GM12891 (cell line): ENCODE measurements at regions not wholly inside any gene's neighbourhood (a gene's known extent, or its start where the extent isn't known, plus 50 kb on each side); places are given as distances from the start of the nearest gene placed in this dataset.

Experiments
- POLR2A ChIP-seq: IDR thresholded peaks from 2 replicates; pipeline ENCODE4 v1.6.1; 2011; ENCODE audit warnings: low read depth, low read length, control low read depth
- POLR2AphosphoS5 ChIP-seq: IDR thresholded peaks from 2 replicates; pipeline ENCODE4 v1.6.1; 2011; ENCODE audit warnings: low read depth, low read length, control low read depth
- TAF1 ChIP-seq: IDR thresholded peaks from 2 replicates; pipeline ENCODE4 v1.6.1; 2011; ENCODE audit warnings: low read depth, low read length, control low read depth

GRCh38 chr21:21898801-21899200 lies 900.6 kb downstream of the NCAM2 start:
- TF ChIP-seq POLR2A, result no peak
- no peak for TF ChIP-seq POLR2AphosphoS5
- TF ChIP-seq TAF1, result no peak
